ENCODE measurements at regions not wholly inside any gene's neighbourhood (a gene's known extent, or its start where the extent isn't known, plus 50 kb on each side); places are given as distances from the start of the nearest gene placed in this dataset.

GRCh38 chr11:76721755-76722677, 51.5 kb upstream of the LRRC32 start:
- POLR2A ChIA-PET, result no interaction called here
- DNase-seq (ENCODE audit: low read depth, low spot score), result no peak
- H3K4me3 ChIP-seq (ENCODE audit: low read depth, low read length), result no peak overlapping the region
- TF ChIP-seq CTCF (IDR thresholded peaks at IDR 0.05; ENCODE audit: insufficient read depth, low read length, missing control alignments), result peak; percentile 94
- CTCF ChIA-PET, result interaction anchor here (0.6 to 19.3 kb wide), 41 partner anchors 9 to 514 kb away, joined by 3 to 419 read pairs (median 5); no protein-coding TSS in a partner anchor

GRCh38 chr11:76723142-76723541, 52.6 kb upstream of the LRRC32 start:
- CTCF ChIA-PET, result interaction anchor here (0.8 to 19.3 kb wide), 28 partner anchors 9 to 458 kb away, joined by 3 to 419 read pairs (median 5); no protein-coding TSS in a partner anchor
- POLR2A ChIA-PET, result no interaction called here
- H3K4me3 ChIP-seq (ENCODE audit: low read depth, low read length), result no peak overlapping the region
- DNase-seq (ENCODE audit: low read depth, low spot score), result no peak
- no peak for TF ChIP-seq CTCF (IDR thresholded peaks at IDR 0.05; ENCODE audit: insufficient read depth, low read length, missing control alignments)

GRCh38 chr11:76723548-76723947, 53.0 kb upstream of the LRRC32 start:
- no peak for DNase-seq (ENCODE audit: low read depth, low spot score)
- H3K4me3 ChIP-seq (ENCODE audit: low read depth, low read length), result no peak overlapping the region
- POLR2A ChIA-PET, result no interaction called here
- CTCF ChIA-PET, result interaction anchor here (0.8 to 19.3 kb wide), 26 partner anchors 9 to 459 kb away, joined by 3 to 419 read pairs (median 6); no protein-coding TSS in a partner anchor
- no peak for TF ChIP-seq CTCF (IDR thresholded peaks at IDR 0.05; ENCODE audit: insufficient read depth, low read length, missing control alignments)

GRCh38 chr11:76724171-76724768, 53.7 kb upstream of the LRRC32 start:
- ChIA-PET POLR2A (no interaction called here), CTCF (interaction anchor here (1.1 to 19.3 kb wide), 20 partner anchors 9 to 323 kb away, joined by 3 to 419 read pairs (median 6); no protein-coding TSS in a partner anchor)
- no peak for DNase-seq (ENCODE audit: low read depth, low spot score)
- TF ChIP-seq CTCF (IDR thresholded peaks at IDR 0.05; ENCODE audit: insufficient read depth, low read length, missing control alignments), result no peak
- no peak overlapping the region for H3K4me3 ChIP-seq (ENCODE audit: low read depth, low read length)

- no peak for DNase-seq (ENCODE audit: low read depth, low spot score)
- ChIA-PET POLR2A (no interaction called here), CTCF (interaction anchor here (1.3 to 19.3 kb wide), 6 partner anchors 8 to 192 kb away, joined by 3 to 419 read pairs (median 6); no protein-coding TSS in a partner anchor)
- no peak for TF ChIP-seq CTCF (IDR thresholded peaks at IDR 0.05; ENCODE audit: insufficient read depth, low read length, missing control alignments)
- no peak overlapping the region for H3K4me3 ChIP-seq (ENCODE audit: low read depth, low read length)
These were observed 54.9 kb upstream of the TSKU start for GRCh38 chr11:76728227-76728626.

- CTCF ChIA-PET, result interaction anchor here (1.2 to 19.3 kb wide), 7 partner anchors 8 to 191 kb away, joined by 3 to 419 read pairs (median 6); no protein-coding TSS in a partner anchor
These were observed 54.4 kb upstream of the TSKU start for GRCh38 chr11:76728778-76729177.

More at GRCh38 chr11:76728778-76729177, 54.4 kb upstream of the TSKU start:
- POLR2A ChIA-PET, result no interaction called here
- DNase-seq (ENCODE audit: low read depth, low spot score), result no peak
- H3K4me3 ChIP-seq (ENCODE audit: low read depth, low read length), result no peak overlapping the region
- TF ChIP-seq CTCF (IDR thresholded peaks at IDR 0.05; ENCODE audit: insufficient read depth, low read length, missing control alignments), result no peak
